SU-DHL-6 (cell line): ENCODE measurements at regions not wholly inside any gene's neighbourhood (a gene's known extent, or its start where the extent isn't known, plus 50 kb on each side); places are given as distances from the start of the nearest gene placed in this dataset.

ENCODE experiments used
- H2AFZ ChIP-seq: fragments of 200-600 bp; sonication (generic); 2 replicates; pipeline ENCODE4 v1.6.1; 2014; ENCODE audit warnings: low read depth, mild to moderate bottlenecking, moderate library complexity, mixed read lengths, antibody characterized with exemption, low read length; ENCODE audit not compliant: severe bottlenecking
- H3F3A ChIP-seq: fragments of 200-600 bp; shearing (Covaris generic); 2 replicates; pipeline ENCODE4 v1.6.0; 2016; ENCODE audit warnings: antibody characterized with exemption, mild to moderate bottlenecking; ENCODE audit not compliant: insufficient read depth
- H3K27ac ChIP-seq: fragments of 200-600 bp; sonication (generic); 2 replicates; pipeline ENCODE4 v1.5.1; 2016; ENCODE audit warnings: low read depth, mild to moderate bottlenecking, low read length, moderate library complexity, mixed read lengths
- H3K27me3 ChIP-seq: fragments of 200-600 bp; sonication (generic), shearing (Covaris generic); 2 replicates; pipeline ENCODE4 v1.6.0; 2014; ENCODE audit warnings: mild to moderate bottlenecking, low read length
- H3K36me3 ChIP-seq: fragments of 200-600 bp; sonication (generic); 2 replicates; pipeline ENCODE4 v1.6.1; 2014; ENCODE audit warnings: mild to moderate bottlenecking, low read length, mixed read lengths
- H3K4me2 ChIP-seq: fragments of 300-600, 200-600 bp; shearing (Covaris generic), sonication (generic); 2 replicates; pipeline ENCODE4 v1.6.0; 2014; ENCODE audit warnings: low read length, low read depth, mild to moderate bottlenecking; ENCODE audit not compliant: poor library complexity, severe bottlenecking
- H3K4me3 ChIP-seq: fragments of 200-600 bp; sonication (generic); 2 replicates; pipeline ENCODE4 v1.5.1; 2014; ENCODE audit warnings: antibody characterized with exemption, low read length, mild to moderate bottlenecking, mixed read lengths; ENCODE audit not compliant: insufficient read depth, poor library complexity, severe bottlenecking
- H3K79me2 ChIP-seq: fragments of 200-600 bp; sonication (generic); 2 replicates; pipeline ENCODE4 v1.6.1; 2014; ENCODE audit warnings: mild to moderate bottlenecking, low read length, moderate library complexity; ENCODE audit not compliant: insufficient read depth
- H3K9ac ChIP-seq: fragments of 200-600 bp; sonication (generic); 2 replicates; pipeline ENCODE4 v1.7.0; 2014; ENCODE audit warnings: mild to moderate bottlenecking, low read length
- H3K9me2 ChIP-seq: fragments of 200-600 bp; sonication (generic); replicated peaks from 2 replicates; pipeline ENCODE4 v1.6.1; 2014; ENCODE audit warnings: low read length; ENCODE audit not compliant: insufficient read depth
- H3K9me3 ChIP-seq: fragments of 200-600 bp; sonication (generic); 2 replicates; pipeline ENCODE4 v1.6.1; 2014; ENCODE audit warnings: low read length, mixed read lengths; ENCODE audit not compliant: insufficient read depth
- H4K20me1 ChIP-seq: fragments of 200-600 bp; sonication (generic); 2 replicates; pipeline ENCODE4 v1.6.1; 2014; ENCODE audit warnings: low read depth, mild to moderate bottlenecking, antibody characterized with exemption, low read length, moderate library complexity, mixed read lengths
- EZH2phosphoT487 ChIP-seq: fragments of 200-600 bp; sonication (generic), shearing (Covaris generic); conservative IDR thresholded peaks from 2 replicates; pipeline ENCODE4 v1.6.1; 2018; ENCODE audit warnings: mild to moderate bottlenecking, antibody characterized with exemption, low read length, moderate library complexity, mixed read lengths
- TF ChIP-seq, protein P1 (sequence below): fragments of 200-600 bp; sonication (generic); IDR thresholded peaks from one replicate; pipeline ENCODE4 v1.5.1; 2017; ENCODE audit warnings: antibody characterized with exemption, mild to moderate bottlenecking, low read length, moderate library complexity; ENCODE audit not compliant: insufficient read depth, poor library complexity, severe bottlenecking

DNA sequence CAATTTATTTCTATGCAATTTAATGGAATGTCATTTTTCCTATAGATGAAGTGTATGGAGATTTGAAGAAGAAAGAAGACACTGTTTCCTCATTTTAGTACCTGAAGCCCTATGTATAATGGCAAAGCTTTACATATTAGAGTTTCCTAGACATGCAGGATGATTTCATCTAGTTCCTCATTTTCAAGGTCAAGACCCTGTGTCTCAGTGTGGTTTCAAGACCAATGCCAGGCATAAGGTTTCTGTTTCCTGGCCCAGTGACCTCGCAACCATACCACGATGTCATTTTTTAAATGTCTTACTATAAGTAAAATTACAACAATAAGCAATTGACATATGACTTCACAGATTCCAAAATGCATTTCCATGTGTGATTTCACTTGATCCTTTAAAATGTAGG lies 336.5 kb upstream of the PRKCQ start:
- H3K27me3 ChIP-seq: no peaks in the 10 kb centered on the region
- H3K36me3 ChIP-seq: no peaks in the 10 kb centered on the region
- no peaks in the 10 kb centered on the region for H3F3A ChIP-seq
- H3K9ac ChIP-seq: no peak overlapping the region
- H3K9me2 ChIP-seq: no peaks in the 10 kb centered on the region
- TF ChIP-seq, protein P1, sequence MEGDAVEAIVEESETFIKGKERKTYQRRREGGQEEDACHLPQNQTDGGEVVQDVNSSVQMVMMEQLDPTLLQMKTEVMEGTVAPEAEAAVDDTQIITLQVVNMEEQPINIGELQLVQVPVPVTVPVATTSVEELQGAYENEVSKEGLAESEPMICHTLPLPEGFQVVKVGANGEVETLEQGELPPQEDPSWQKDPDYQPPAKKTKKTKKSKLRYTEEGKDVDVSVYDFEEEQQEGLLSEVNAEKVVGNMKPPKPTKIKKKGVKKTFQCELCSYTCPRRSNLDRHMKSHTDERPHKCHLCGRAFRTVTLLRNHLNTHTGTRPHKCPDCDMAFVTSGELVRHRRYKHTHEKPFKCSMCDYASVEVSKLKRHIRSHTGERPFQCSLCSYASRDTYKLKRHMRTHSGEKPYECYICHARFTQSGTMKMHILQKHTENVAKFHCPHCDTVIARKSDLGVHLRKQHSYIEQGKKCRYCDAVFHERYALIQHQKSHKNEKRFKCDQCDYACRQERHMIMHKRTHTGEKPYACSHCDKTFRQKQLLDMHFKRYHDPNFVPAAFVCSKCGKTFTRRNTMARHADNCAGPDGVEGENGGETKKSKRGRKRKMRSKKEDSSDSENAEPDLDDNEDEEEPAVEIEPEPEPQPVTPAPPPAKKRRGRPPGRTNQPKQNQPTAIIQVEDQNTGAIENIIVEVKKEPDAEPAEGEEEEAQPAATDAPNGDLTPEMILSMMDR: no peak
- TF ChIP-seq EZH2phosphoT487: no peak
- no peaks in the 10 kb centered on the region for H3K79me2 ChIP-seq
- no peak overlapping the region for H3K27ac ChIP-seq
- H3K4me3 ChIP-seq: no peak overlapping the region
- no peaks in the 10 kb centered on the region for H3K9me3 ChIP-seq
- no peak overlapping the region for H2AFZ ChIP-seq
- H4K20me1 ChIP-seq: no peaks in the 10 kb centered on the region
- H3K4me2 ChIP-seq: no peak overlapping the region

GRCh38 chr10:6915307-6915706 lies 335.2 kb upstream of the PRKCQ start:
- Histone ChIP-seq H3K4me3 (no peak overlapping the region), H3K4me2 (no peak overlapping the region), H3K9ac (no peak overlapping the region), H3K79me2 (no peaks in the 10 kb centered on the region), H3K27me3 (no peaks in the 10 kb centered on the region), H3K36me3 (no peaks in the 10 kb centered on the region), H3K27ac (no peak overlapping the region), H3F3A (no peaks in the 10 kb centered on the region), H4K20me1 (no peaks in the 10 kb centered on the region), H3K9me3 (no peaks in the 10 kb centered on the region), H2AFZ (no peak overlapping the region), H3K9me2 (no peaks in the 10 kb centered on the region)
- no peak for TF ChIP-seq EZH2phosphoT487
- TF ChIP-seq, protein P1: no peak

- H3K79me2 ChIP-seq: no peaks in the 10 kb centered on the region
- H3K9me2 ChIP-seq: no peaks in the 10 kb centered on the region
- no peaks in the 10 kb centered on the region for H4K20me1 ChIP-seq
- H2AFZ ChIP-seq: no peak overlapping the region
- no peaks in the 10 kb centered on the region for H3K27me3 ChIP-seq
- no peaks in the 10 kb centered on the region for H3K36me3 ChIP-seq
- H3K9ac ChIP-seq: no peak overlapping the region
- no peak overlapping the region for H3K4me2 ChIP-seq
- H3K4me3 ChIP-seq: no peak overlapping the region
- no peaks in the 10 kb centered on the region for H3K9me3 ChIP-seq
- H3F3A ChIP-seq: no peaks in the 10 kb centered on the region
- TF ChIP-seq, protein P1: no peak
- H3K27ac ChIP-seq: no peak overlapping the region
These were observed 332.9 kb upstream of the PRKCQ start for GRCh38 chr10:6912929-6913328.

DNA sequence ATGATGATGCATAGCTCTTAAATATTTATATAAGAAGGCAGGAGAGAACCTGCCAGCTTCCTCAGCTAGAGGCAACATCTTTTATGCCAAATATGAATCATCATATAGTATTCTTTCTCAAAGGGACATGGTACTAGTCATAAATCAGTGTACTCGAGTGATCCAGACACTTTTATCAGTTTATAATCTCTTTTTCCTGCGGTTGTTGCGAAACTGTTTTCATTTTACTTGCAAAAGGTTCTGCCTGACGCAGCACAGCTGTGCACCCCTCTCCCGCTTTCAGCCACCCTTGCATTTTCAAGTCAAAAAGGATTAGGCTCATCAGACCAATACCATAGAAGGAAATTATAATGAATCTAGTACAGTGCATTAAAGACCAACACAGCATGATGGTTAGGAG lies 332.3 kb upstream of the PRKCQ start:
- Histone ChIP-seq H3K9me3 (no peaks in the 10 kb centered on the region), H3K27ac (no peak overlapping the region), H3K9ac (no peak overlapping the region), H3F3A (no peaks in the 10 kb centered on the region), H3K9me2 (no peaks in the 10 kb centered on the region), H4K20me1 (no peaks in the 10 kb centered on the region), H3K4me3 (no peak overlapping the region), H2AFZ (no peak overlapping the region), H3K79me2 (no peaks in the 10 kb centered on the region), H3K4me2 (no peak overlapping the region), H3K36me3 (no peaks in the 10 kb centered on the region), H3K27me3 (no peaks in the 10 kb centered on the region)
- TF ChIP-seq, protein P1: no peak
- TF ChIP-seq EZH2phosphoT487: no peak
